ENCODE measurements at regions not wholly inside any gene's neighbourhood (a gene's known extent, or its start where the extent isn't known, plus 50 kb on each side); places are given as distances from the start of the nearest gene placed in this dataset.

DNA sequence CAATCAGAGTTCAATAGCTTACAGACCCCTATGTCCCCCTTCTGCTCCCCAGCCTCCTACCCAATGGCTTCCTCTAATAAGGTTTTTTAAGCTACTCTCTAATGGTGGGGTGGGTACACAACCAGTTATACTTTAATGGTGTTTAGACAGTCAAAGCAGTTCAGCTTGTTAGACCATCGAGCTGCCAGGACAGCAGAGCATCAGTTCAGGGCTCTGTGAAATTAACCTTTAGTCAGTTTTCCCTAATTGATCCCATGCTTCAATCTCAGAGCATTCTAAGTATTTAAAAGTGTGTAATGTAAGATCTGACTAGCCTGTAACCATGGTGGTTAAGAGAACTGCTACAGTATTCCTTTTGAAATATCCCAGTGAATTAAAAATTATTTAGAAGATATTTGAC, 107.2 kb upstream of the ZNF644 start:
- TF ChIP-seq, protein P1, sequence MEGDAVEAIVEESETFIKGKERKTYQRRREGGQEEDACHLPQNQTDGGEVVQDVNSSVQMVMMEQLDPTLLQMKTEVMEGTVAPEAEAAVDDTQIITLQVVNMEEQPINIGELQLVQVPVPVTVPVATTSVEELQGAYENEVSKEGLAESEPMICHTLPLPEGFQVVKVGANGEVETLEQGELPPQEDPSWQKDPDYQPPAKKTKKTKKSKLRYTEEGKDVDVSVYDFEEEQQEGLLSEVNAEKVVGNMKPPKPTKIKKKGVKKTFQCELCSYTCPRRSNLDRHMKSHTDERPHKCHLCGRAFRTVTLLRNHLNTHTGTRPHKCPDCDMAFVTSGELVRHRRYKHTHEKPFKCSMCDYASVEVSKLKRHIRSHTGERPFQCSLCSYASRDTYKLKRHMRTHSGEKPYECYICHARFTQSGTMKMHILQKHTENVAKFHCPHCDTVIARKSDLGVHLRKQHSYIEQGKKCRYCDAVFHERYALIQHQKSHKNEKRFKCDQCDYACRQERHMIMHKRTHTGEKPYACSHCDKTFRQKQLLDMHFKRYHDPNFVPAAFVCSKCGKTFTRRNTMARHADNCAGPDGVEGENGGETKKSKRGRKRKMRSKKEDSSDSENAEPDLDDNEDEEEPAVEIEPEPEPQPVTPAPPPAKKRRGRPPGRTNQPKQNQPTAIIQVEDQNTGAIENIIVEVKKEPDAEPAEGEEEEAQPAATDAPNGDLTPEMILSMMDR (IDR thresholded peaks at IDR 0.05) = no peak
- no peak for TF ChIP-seq POLR2A (IDR thresholded peaks at IDR 0.05)
